ENCODE measurements at regions not wholly inside any gene's neighbourhood (a gene's known extent, or its start where the extent isn't known, plus 50 kb on each side); places are given as distances from the start of the nearest gene placed in this dataset.

GRCh38 chr12:19737019-19737418 is 297.7 kb downstream of the AEBP2 start:
- Mint-ChIP-seq H3K36me3 (peaks cover 22% of the 10 kb centered on the region), H3K4me3 (no peak overlapping the region), H3K4me1 (no peaks in the 10 kb centered on the region), H3K27ac (no peak overlapping the region), H3K9me3 (peaks cover 23% of the 10 kb centered on the region), H3K27me3 (ENCODE audit: low read depth) (peaks cover 6% of the 10 kb centered on the region; the same call in 1 of the 2 replicates)
- ChIA-PET CTCF (no interaction called here), POLR2A (no interaction called here)
- ATAC-seq (no peak), DNase-seq (ENCODE audit: low spot score) (no peak)
- TF ChIP-seq, protein P1, sequence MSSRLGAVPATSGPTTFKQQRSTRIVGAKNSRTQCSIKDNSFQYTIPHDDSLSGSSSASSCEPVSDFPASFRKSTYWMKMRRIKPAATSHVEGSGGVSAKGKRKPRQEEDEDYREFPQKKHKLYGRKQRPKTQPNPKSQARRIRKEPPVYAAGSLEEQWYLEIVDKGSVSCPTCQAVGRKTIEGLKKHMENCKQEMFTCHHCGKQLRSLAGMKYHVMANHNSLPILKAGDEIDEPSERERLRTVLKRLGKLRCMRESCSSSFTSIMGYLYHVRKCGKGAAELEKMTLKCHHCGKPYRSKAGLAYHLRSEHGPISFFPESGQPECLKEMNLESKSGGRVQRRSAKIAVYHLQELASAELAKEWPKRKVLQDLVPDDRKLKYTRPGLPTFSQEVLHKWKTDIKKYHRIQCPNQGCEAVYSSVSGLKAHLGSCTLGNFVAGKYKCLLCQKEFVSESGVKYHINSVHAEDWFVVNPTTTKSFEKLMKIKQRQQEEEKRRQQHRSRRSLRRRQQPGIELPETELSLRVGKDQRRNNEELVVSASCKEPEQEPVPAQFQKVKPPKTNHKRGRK (CRISPR knock-in tag; IDR thresholded peaks at IDR 0.05; ENCODE audit: borderline replicate concordance): no peak
- TF ChIP-seq NR1H2 (CRISPR knock-in tag; IDR thresholded peaks at IDR 0.05) (no peak), ZNF671 (CRISPR knock-in tag; IDR thresholded peaks at IDR 0.05) (no peak), HMGA2 (CRISPR knock-in tag; IDR thresholded peaks at IDR 0.05) (no peak), CREM (CRISPR knock-in tag; IDR thresholded peaks at IDR 0.05) (no peak), SMAD3 (CRISPR knock-in tag; IDR thresholded peaks at IDR 0.05; ENCODE audit: borderline replicate concordance) (no peak), RELA (CRISPR knock-in tag; IDR thresholded peaks at IDR 0.05; ENCODE audit: borderline replicate concordance) (no peak), ZBTB21 (CRISPR knock-in tag; IDR thresholded peaks at IDR 0.05; ENCODE audit: borderline replicate concordance) (no peak), TEAD4 (CRISPR knock-in tag; IDR thresholded peaks at IDR 0.05) (no peak), OVOL2 (CRISPR knock-in tag; IDR thresholded peaks at IDR 0.05; ENCODE audit: borderline replicate concordance) (no peak), ETV6 (CRISPR knock-in tag; IDR thresholded peaks at IDR 0.05) (no peak)
- TF ChIP-seq, protein P2, sequence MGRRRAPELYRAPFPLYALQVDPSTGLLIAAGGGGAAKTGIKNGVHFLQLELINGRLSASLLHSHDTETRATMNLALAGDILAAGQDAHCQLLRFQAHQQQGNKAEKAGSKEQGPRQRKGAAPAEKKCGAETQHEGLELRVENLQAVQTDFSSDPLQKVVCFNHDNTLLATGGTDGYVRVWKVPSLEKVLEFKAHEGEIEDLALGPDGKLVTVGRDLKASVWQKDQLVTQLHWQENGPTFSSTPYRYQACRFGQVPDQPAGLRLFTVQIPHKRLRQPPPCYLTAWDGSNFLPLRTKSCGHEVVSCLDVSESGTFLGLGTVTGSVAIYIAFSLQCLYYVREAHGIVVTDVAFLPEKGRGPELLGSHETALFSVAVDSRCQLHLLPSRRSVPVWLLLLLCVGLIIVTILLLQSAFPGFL (CRISPR knock-in tag; IDR thresholded peaks at IDR 0.05; ENCODE audit: borderline replicate concordance): no peak

- H3K36me3 Mint-ChIP-seq: peaks cover 10% of the 10 kb centered on the region
Observed at GRCh38 chr12:19739195-19739776, 300.0 kb downstream of the AEBP2 start.

More at GRCh38 chr12:19739195-19739776, 300.0 kb downstream of the AEBP2 start:
- Mint-ChIP-seq H3K27ac (no peak overlapping the region), H3K4me3 (no peak overlapping the region), H3K27me3 (ENCODE audit: low read depth) (peaks cover 6% of the 10 kb centered on the region; the same call in 1 of the 2 replicates), H3K9me3 (peaks cover 11% of the 10 kb centered on the region), H3K4me1 (no peaks in the 10 kb centered on the region)
- ChIA-PET CTCF (interaction anchor here (0.6 to 1.9 kb wide), 6 partner anchors 14 to 176 kb away, joined by 3 to 7 read pairs (median 4); no protein-coding TSS in a partner anchor), POLR2A (interaction anchor here (0.6 kb wide), 1 partner anchor 855 kb away, joined by 4 read pairs; no protein-coding TSS in a partner anchor)
- TF ChIP-seq, protein P1 (CRISPR knock-in tag; IDR thresholded peaks at IDR 0.05; ENCODE audit: borderline replicate concordance): no peak
- TF ChIP-seq USF1 (CRISPR knock-in tag; IDR thresholded peaks at IDR 0.05): no peak
- no peak for TF ChIP-seq GABPB1 (CRISPR knock-in tag; IDR thresholded peaks at IDR 0.05)
- TF ChIP-seq, protein P3, sequence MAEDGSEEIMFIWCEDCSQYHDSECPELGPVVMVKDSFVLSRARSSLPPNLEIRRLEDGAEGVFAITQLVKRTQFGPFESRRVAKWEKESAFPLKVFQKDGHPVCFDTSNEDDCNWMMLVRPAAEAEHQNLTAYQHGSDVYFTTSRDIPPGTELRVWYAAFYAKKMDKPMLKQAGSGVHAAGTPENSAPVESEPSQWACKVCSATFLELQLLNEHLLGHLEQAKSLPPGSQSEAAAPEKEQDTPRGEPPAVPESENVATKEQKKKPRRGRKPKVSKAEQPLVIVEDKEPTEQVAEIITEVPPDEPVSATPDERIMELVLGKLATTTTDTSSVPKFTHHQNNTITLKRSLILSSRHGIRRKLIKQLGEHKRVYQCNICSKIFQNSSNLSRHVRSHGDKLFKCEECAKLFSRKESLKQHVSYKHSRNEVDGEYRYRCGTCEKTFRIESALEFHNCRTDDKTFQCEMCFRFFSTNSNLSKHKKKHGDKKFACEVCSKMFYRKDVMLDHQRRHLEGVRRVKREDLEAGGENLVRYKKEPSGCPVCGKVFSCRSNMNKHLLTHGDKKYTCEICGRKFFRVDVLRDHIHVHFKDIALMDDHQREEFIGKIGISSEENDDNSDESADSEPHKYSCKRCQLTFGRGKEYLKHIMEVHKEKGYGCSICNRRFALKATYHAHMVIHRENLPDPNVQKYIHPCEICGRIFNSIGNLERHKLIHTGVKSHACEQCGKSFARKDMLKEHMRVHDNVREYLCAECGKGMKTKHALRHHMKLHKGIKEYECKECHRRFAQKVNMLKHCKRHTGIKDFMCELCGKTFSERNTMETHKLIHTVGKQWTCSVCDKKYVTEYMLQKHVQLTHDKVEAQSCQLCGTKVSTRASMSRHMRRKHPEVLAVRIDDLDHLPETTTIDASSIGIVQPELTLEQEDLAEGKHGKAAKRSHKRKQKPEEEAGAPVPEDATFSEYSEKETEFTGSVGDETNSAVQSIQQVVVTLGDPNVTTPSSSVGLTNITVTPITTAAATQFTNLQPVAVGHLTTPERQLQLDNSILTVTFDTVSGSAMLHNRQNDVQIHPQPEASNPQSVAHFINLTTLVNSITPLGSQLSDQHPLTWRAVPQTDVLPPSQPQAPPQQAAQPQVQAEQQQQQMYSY (CRISPR knock-in tag; IDR thresholded peaks at IDR 0.05): no peak
- TF ChIP-seq ATF3 (CRISPR knock-in tag; conservative IDR thresholded peaks at IDR 0.05): no peak
- no peak for TF ChIP-seq SMAD3 (CRISPR knock-in tag; IDR thresholded peaks at IDR 0.05; ENCODE audit: borderline replicate concordance)
- TF ChIP-seq OVOL2 (CRISPR knock-in tag; IDR thresholded peaks at IDR 0.05; ENCODE audit: borderline replicate concordance): no peak
- no peak for TF ChIP-seq TP53 (CRISPR knock-in tag; IDR thresholded peaks at IDR 0.05)
- no peak for TF ChIP-seq NFATC4 (CRISPR knock-in tag; IDR thresholded peaks at IDR 0.05)
- no peak for TF ChIP-seq AR (CRISPR knock-in tag; IDR thresholded peaks at IDR 0.05)
- TF ChIP-seq IRF1 (CRISPR knock-in tag; IDR thresholded peaks at IDR 0.05): no peak
- TF ChIP-seq TEAD4 (CRISPR knock-in tag; IDR thresholded peaks at IDR 0.05): no peak
- ATAC-seq: no peak
- no peak for DNase-seq (ENCODE audit: low spot score)
